ENCODE measurements at regions not wholly inside any gene's neighbourhood (a gene's known extent, or its start where the extent isn't known, plus 50 kb on each side); places are given as distances from the start of the nearest gene placed in this dataset.
"Not testable (repeated sequence)": the region's sequence is repeated elsewhere in the genome, so short reads cannot be mapped to it uniquely, and the experiment has no call there.

DNA sequence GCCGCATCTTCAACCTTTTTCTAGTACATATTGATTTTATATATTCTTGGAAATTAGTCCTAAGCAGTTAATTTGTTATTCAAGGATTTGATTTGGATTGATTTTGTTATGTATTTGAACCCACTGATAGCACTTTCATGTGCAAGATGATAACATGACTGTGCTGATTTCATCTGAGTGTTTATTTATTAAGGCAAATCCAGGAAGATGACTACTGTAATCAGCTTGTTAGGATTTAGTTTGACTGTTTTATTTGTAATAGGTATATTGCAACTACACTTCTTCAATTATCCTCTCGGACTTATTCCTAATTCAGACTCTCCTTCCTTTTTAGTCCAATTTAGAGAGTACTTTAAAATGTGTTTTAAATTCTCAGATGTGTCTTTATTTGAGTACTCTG lies 75.1 kb upstream of the PRKG1 start:
- DNase-seq (ENCODE audit: low spot score): no peak

DNA sequence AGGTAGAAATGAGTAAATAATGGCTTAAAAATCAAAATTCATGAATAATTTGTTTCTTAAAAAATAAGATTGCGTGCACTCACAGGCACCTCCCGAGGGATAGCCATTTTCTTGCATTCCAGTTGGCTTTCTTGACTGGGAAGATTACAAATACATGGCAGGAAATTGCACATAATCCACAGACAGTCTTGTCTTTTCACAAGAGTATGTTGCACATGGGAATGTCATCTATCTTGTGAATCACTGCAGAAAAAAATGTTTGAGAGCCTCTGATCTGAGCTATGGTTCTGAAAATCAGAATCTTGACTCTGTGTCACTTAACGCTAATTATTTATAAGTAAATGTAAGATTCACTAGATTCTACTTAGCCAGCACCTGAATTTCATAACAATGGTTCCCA lies 74.1 kb upstream of the PRKG1 start:
- peak; percentile 58 for DNase-seq (ENCODE audit: low spot score)

DNA sequence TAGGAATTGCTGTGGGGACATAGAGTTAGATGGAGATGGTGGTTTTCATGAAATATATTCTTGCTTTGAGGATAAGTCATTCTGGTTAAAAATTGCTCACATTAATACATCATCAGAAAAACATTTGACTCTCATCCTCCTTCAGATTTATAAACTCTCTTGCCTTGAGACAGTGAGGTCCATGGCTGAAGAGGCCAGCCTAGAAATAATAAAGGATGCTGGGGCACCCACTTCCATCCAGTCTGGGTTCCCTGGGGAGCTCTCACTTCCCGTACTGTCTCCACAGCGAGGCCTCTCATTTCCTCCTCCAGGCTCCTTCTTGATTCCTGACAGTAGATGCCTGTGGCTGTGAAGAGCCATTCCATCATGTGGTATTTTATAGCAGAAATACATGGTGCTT lies 73.3 kb upstream of the PRKG1 start:
- DNase-seq (ENCODE audit: low spot score): no peak

DNA sequence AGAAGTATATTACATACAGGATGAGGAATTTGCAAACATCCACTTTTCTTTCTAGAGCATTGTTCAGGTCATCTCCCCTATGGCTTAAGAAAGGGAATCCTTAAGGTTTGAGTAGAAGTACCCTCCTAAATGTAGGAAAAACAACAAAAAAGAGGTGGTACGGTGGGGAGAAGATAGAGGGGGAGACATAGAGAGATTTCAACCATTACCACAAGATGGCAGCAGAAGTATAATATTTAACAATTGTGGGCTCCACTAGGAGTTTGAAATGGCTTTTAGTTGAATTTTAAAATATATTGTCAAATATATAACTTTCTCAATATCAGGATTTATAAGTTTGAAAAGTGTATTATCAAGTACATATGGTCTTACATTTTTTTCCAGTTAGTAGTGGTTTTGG lies 72.7 kb upstream of the PRKG1 start:
- peak; percentile 19 for DNase-seq (ENCODE audit: low spot score)

DNA sequence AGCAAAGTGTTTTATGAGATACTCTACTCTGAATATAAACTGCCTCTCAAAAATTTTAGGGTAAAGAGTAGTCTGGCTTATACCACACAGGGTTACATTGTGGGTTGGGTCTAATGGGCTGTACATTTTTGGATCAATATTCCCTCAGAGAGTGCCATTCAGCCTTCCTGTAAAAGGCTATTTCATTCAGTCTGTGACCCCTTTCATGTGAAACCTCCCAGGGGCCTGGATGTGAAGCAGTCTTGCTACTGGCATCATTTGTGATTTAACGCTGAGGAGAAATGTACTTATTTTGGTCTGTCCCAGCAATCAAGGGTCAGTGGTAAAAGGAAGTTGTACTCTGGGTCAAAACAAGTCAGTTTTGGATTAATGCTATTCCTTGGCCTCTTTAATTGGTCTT lies 71.8 kb upstream of the PRKG1 start:
- DNase-seq (ENCODE audit: low spot score): no peak

DNA sequence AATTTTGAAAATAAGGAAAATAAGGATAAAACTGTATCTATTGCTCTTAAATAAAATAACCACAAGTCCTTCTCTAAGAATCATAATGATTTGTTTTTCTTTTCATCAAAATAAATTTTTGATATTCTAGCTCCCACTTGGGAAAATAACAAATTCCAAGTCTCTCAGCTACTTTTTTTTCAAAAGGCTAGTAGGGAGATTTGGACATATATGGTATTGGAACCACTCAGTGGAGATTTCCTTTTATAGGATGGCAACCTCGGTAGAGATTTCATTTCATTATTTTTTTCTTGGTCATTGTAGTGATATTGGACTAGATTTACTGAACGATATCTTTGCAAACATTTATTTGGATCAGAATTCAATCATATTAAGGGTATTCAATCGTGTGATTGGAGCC lies 69.5 kb upstream of the PRKG1 start:
- no peak for DNase-seq (ENCODE audit: low spot score)

DNA sequence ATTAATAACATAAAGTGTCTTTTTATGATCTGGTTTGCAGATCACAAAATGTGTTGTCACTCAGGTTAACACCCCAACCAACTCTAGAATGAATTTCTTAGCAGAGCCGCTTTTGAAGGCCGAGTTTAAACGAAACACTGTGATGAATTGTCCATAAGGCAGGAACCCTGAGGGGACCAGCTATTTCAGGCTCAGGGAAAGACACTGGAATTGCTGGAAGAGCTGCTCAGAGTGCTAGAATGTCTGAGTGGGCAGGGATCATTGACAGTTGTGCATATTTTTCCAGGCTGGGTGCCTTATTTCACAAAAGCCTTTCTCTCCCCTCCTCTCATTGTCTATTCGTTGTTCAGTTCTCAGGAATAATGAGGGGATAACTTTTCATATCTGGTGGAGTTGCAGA lies 68.7 kb upstream of the PRKG1 start:
- DNase-seq (ENCODE audit: low spot score): no peak

DNA sequence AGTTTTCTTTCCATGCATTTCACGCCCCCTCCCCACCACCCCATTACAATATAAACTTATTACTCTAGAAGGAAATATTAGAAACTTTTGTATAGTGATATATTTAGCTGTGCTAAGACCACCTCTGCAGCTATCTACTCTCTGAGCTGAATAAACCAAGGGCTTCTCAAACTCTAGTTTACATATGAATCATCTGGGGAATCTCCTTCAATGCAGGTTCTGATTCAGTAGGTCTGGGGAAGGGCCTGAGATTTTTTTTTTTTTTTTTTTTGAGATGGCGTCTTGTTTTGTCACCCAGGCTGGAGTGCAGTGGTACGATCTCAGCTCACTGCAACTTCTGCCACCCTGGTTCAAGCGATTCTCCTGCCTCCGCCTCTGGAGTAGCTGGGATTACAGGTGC lies 67.6 kb upstream of the PRKG1 start:
- DNase-seq (ENCODE audit: low spot score): no peak

DNA sequence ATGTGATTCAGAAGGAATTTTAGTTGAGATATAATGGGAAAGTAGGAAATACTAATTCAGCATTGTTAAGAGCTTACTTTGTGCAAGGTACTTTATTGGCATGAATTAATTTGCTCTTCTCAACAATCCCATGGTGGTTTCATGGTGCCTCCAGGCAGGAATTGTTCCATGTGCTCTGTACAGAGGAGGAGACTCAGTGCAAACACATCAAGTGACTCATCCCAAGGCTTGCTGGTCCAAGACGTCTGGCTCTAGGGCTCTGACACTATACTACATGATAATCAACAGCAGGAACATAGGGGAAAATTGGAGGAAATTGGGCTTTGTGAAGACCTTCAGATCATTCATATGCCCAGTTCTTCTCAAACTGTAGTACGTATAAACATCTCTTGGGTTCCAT lies 66.5 kb upstream of the PRKG1 start:
- peak; percentile 63 for DNase-seq (ENCODE audit: low spot score)

DNA sequence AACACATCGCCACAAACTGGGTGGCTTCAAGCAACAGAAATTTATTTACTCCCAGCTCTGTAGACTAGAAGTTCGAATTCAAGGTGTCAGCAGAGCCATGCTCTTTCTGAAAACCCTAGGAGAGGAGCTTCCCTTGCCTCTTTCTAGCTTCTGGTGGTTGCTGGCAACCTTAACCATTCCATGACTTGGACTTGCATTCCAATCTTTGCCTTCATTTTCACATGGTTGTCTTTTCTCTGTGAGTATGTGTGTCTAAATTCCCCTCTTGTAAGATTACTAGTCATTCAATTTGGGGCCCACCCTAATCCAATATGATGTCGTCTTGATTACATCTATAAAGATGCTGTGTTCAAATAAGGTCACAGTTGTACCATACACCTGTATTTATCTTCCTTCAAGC lies 65.9 kb upstream of the PRKG1 start:
- no peak for DNase-seq (ENCODE audit: low spot score)

DNA sequence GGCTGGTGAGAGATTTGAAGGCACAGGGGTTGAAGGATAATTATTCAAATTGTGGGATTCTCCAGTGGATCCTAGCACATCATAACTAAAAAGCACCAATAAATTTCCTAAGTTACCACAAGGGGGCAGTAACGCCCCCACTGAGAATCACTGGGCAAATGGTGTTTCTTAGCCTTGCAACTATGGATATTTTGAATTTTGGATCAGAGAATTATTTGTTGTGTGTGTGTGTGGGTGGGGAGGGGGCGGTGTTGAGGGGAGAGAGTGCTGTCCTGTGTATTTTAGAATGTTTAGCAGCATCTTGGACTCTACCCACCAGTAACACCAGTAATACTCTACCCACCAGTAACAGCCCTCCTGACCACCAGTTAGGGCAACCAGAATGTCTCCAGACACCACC lies 63.3 kb upstream of the PRKG1 start:
- DNase-seq (ENCODE audit: low spot score): peak; percentile 63

DNA sequence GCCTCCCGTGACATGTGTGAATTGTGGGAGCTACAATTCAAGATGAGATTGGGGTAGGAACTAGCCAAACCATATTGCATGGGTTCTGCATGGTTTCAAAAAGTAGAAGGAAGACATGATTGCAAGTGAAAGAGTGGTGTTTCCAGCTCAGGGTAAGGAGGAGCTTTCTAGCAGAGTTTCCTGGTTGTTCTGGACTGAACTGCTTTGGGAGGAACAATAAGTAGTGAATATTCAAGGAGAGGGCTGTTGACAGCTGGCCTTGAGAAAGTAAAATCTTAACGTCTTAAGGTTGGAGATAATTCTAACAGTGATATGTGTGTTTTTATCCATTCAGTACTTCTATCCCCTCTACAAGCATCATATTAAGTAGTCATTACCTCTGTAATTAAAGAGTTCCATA lies 62.2 kb upstream of the PRKG1 start:
- no peak for DNase-seq (ENCODE audit: low spot score)

DNA sequence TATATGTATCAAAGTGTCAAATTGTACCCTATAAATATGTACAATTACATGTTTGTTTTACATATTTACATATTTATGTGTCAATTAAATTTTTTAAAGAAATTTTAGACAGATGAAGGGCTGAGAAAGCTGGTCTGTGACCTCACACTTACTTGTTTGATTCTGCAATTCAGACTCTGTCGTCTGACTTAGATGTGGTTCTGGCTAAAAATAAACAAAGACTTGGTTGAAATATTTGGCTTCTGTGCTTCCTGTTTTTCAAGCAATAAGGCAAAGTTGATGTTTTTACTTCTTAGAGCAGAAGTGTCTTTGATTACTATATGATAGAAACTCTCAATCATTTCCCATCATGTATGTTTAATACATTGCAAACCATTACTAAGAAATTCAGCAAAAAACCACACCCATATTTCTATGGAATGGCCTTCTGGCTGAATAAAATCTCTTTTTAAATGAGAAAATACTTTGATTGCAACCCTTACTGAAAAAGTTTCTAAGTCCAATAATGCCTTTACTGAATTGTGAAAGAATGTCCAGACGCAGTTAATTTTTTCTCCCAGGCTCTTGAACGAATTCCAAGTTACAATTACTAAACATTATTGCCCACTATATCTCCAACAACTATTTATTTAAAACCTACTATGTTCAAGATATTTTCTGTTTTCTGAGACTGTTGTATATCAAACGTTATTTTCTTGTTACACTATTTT lies 59.5 kb upstream of the PRKG1 start:
- DNase-seq (ENCODE audit: low spot score): peak; percentile 53

DNA sequence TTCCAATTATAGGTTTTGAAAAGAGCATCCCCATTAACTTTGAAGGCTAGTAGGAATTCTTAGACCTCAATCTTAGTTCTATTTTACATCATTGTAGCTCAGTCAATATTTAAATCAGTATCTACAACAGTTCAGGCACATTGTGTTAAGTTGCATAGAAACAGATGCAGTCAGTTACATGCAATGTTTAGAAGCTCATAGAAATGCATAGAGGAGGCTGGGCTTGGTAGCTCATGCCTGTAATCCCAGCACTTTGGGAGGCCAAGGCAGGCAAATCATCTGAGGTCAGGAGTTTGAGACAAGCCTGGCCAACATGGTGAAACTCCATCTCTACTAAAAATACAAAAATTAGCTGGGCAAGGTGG lies 58.9 kb upstream of the PRKG1 start:
- not testable (repeated sequence) for DNase-seq (ENCODE audit: low spot score)

DNA sequence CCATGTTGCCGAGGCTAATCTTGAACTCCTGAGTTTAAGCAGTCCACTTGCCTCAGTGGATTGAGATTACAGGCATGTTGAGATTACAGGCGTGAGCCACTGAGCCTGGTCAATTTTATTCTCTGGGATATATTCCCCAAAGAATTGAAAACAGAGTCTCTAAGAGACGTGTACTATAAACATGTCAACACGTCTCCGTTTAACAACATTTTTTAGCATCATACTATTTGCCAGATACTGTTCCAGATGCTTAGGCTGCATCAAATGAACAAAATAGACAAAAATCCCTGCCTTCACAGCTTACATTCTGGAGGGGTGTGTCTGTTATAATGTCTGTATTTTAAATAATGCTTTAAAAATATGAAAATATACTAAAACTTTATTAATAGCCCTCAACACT lies 54.1 kb upstream of the PRKG1 start:
- DNase-seq (ENCODE audit: low spot score): no peak

DNA sequence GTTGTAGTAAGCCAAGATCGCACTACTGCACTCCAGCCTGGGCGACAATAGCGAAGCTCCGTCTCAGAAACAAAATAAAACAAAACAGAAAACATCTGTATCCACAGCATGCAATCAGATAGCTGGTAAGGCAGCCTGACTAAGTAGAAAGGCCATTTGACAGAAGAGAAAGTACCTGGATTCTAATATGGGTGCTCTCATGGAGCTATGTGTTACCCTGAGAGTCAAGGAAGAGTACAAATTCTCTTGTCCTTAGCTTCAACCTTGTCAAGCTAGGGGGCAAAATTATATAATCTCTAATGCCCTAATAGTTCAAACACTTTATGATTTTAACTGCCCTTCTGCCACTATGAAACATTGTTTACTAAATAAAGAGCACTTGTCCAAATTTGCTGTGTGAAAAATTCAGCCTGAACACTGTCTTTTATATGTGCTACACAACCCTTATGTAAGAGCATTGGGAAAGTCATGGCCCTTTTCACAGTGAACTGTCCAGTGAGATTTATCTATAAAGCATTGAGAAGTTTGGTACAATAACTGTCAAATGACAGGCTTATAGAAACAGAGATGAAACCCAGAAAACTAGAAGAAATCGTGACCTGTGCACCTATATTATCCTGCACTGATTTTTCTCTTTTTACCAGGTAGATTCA lies 51.2 kb upstream of the PRKG1 start:
- no peak for DNase-seq (ENCODE audit: low spot score)

DNA sequence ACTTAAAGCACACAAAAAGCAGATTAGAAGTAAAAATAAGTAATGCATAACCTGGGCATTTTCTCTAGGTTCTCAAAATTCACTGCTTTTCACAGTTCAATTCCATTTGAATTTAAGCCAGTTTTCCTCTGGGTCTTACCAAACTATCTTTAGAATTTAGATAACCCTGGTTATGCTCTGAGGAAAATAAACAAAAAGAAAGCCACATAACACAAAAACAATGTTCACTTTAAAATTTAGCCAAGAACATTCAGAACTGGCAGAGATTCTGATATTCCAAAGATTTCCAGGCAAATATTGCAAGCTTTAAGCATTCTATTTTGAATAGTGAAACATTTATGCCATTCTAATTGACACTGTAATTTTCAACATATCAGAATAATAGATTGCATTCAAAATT lies 50.7 kb upstream of the PRKG1 start:
- DNase-seq (ENCODE audit: low spot score): no peak

All from AG20443 (cell line).